ENCODE measurements at regions not wholly inside any gene's neighbourhood (a gene's known extent, or its start where the extent isn't known, plus 50 kb on each side); places are given as distances from the start of the nearest gene placed in this dataset.
"Not testable (repeated sequence)": the region's sequence is repeated elsewhere in the genome, so short reads cannot be mapped to it uniquely, and the experiment has no call there.

- Histone ChIP-seq H3K4me1 (replicated peaks in 1 of 2) (peaks cover 6 to 33% of the 10 kb centered on the region in 2 donors), H3K27ac (no peak overlapping the region), H3K4me3 (no peak overlapping the region), H3K9me3 (replicated peaks in 1 of 3) (no peaks in the 10 kb centered on the region), H3K27me3 (no peaks in the 10 kb centered on the region), H3K36me3 (replicated peaks in 1 of 2) (no peaks in the 10 kb centered on the region)
- WGBS, 4 donors = 79 to 90% (median 88%) methylated on average over 6 of the region's 6 CpGs
- TF ChIP-seq POLR2A (IDR thresholded peaks at IDR 0.05) (no peak), CTCF (IDR thresholded peaks at IDR 0.05) (no peak)
- DNase-seq = no peak
- intact Hi-C loops (cut with DNase I) = no loop called here
Observed at GRCh38 chr22:35482974-35483373, 57.7 kb upstream of the RASD2 start.

GRCh38 chr22:35483730-35484129, 56.9 kb upstream of the RASD2 start:
- Histone ChIP-seq H3K4me3 (no peak overlapping the region), H3K36me3 (replicated peaks in 1 of 2) (no peaks in the 10 kb centered on the region), H3K4me1 (replicated peaks in 1 of 2) (peaks cover 0 to 26% of the 10 kb centered on the region in 2 donors), H3K27ac (no peak overlapping the region), H3K27me3 (no peaks in the 10 kb centered on the region), H3K9me3 (replicated peaks in 1 of 3) (no peaks in the 10 kb centered on the region)
- intact Hi-C loops (cut with DNase I) = no loop called here
- WGBS, 4 donors = 58 to 72% (median 68%) methylated on average over 3 of the region's 3 CpGs
- no peak for DNase-seq
- TF ChIP-seq CTCF (IDR thresholded peaks at IDR 0.05) (no peak), POLR2A (IDR thresholded peaks at IDR 0.05) (no peak)

GRCh38 chr22:35484651-35485556, 55.7 kb upstream of the RASD2 start:
- DNase-seq = no peak
- intact Hi-C loops (cut with DNase I) = no loop called here
- 71 to 80% (median 73%) methylated on average over 16 of the region's 16 CpGs for WGBS, 4 donors
- Histone ChIP-seq H3K36me3 (replicated peaks in 1 of 2) (no peaks in the 10 kb centered on the region), H3K27ac (no peak overlapping the region), H3K4me1 (replicated peaks in 1 of 2) (peaks cover 0 to 17% of the 10 kb centered on the region in 2 donors), H3K9me3 (replicated peaks in 1 of 3) (no peaks in the 10 kb centered on the region), H3K4me3 (no peak overlapping the region), H3K27me3 (no peaks in the 10 kb centered on the region)
- no peak for TF ChIP-seq POLR2A (IDR thresholded peaks at IDR 0.05)
- no peak for TF ChIP-seq CTCF (IDR thresholded peaks at IDR 0.05)

- Histone ChIP-seq H3K27ac (no peak overlapping the region), H3K4me1 (replicated peaks in 1 of 2) (peaks cover 0 to 4% of the 10 kb centered on the region in 2 donors), H3K27me3 (no peaks in the 10 kb centered on the region), H3K9me3 (replicated peaks in 1 of 3) (no peaks in the 10 kb centered on the region), H3K36me3 (replicated peaks in 1 of 2) (no peaks in the 10 kb centered on the region), H3K4me3 (no peak overlapping the region)
- WGBS, 4 donors = 89 to 92% (median 91%) methylated on average over 11 of the region's 11 CpGs
- intact Hi-C loops (cut with DNase I) = no loop called here
- DNase-seq = no peak
- no peak for TF ChIP-seq CTCF (IDR thresholded peaks at IDR 0.05)
- TF ChIP-seq POLR2A (IDR thresholded peaks at IDR 0.05) = no peak
Observed at GRCh38 chr22:35486116-35486631, 54.5 kb upstream of the RASD2 start.

GRCh38 chr22:35487623-35488022, 53.0 kb upstream of the RASD2 start:
- H3K36me3 ChIP-seq (replicated peaks in 1 of 2); H3K27ac ChIP-seq; DNase-seq; H3K4me3 ChIP-seq; H3K27me3 ChIP-seq; H3K4me1 ChIP-seq (replicated peaks in 1 of 2); intact Hi-C loops (cut with DNase I); H3K9me3 ChIP-seq (replicated peaks in 1 of 3): not testable (repeated sequence)
- WGBS, 4 donors = 82 to 100% (median 96%) methylated on average over 1 of the region's 1 CpG

Measured in adrenal gland (tissue), 9 donors.